KG1 (cell line): ENCODE measurements at regions not wholly inside any gene's neighbourhood (a gene's known extent, or its start where the extent isn't known, plus 50 kb on each side); places are given as distances from the start of the nearest gene placed in this dataset.
"Not testable (repeated sequence)": the region's sequence is repeated elsewhere in the genome, so short reads cannot be mapped to it uniquely, and the experiment has no call there.

Source experiments
- DNase-seq: peaks from one replicate; lab custom pipeline; 2025; lab: John Stamatoyannopoulos, UW

GRCh38 chr12:66733321-66733720, 54.4 kb upstream of the GRIP1 start:
- DNase-seq = no peak

- no peak for DNase-seq
Observed at GRCh38 chr12:66733839-66734238, 55.0 kb upstream of the GRIP1 start.

GRCh38 chr12:66735275-66735674, 56.4 kb upstream of the GRIP1 start:
- no peak for DNase-seq

GRCh38 chr12:66736931-66737330, 58.1 kb upstream of the GRIP1 start:
- no peak for DNase-seq

GRCh38 chr12:66739266-66739665, 60.4 kb upstream of the GRIP1 start:
- DNase-seq = no peak

GRCh38 chr12:66739940-66740651, 61.2 kb upstream of the GRIP1 start:
- DNase-seq = no peak

- DNase-seq = no peak
Observed at GRCh38 chr12:66740732-66741131, 61.9 kb upstream of the GRIP1 start.

- no peak for DNase-seq
Observed at GRCh38 chr12:66741919-66742318, 63.0 kb upstream of the GRIP1 start.

GRCh38 chr12:66742508-66743367, 63.9 kb upstream of the GRIP1 start:
- peak; percentile 39 for DNase-seq

GRCh38 chr12:66744461-66744860, 65.6 kb upstream of the GRIP1 start:
- no peak for DNase-seq

- DNase-seq = no peak
Observed at GRCh38 chr12:66744956-66745383, 66.1 kb upstream of the GRIP1 start.

GRCh38 chr12:66746489-66747201, 67.8 kb upstream of the GRIP1 start:
- DNase-seq = no peak

GRCh38 chr12:66751432-66752113, 72.7 kb upstream of the GRIP1 start:
- DNase-seq = no peak

GRCh38 chr12:66753810-66754209, 74.9 kb upstream of the GRIP1 start:
- no peak for DNase-seq

- no peak for DNase-seq
Observed at GRCh38 chr12:66755727-66756395, 77.0 kb upstream of the GRIP1 start.

GRCh38 chr12:66756631-66757030, 77.8 kb upstream of the GRIP1 start:
- no peak for DNase-seq

GRCh38 chr12:66760122-66760521, 81.2 kb upstream of the GRIP1 start:
- not testable (repeated sequence) for DNase-seq

GRCh38 chr12:66763467-66763866, 84.6 kb upstream of the GRIP1 start:
- DNase-seq = no peak

GRCh38 chr12:66765204-66765603, 86.3 kb upstream of the GRIP1 start:
- no peak for DNase-seq

GRCh38 chr12:66767536-66767935, 88.7 kb upstream of the GRIP1 start:
- no peak for DNase-seq

GRCh38 chr12:66768293-66768692, 89.4 kb upstream of the GRIP1 start:
- DNase-seq = no peak

- no peak for DNase-seq
Observed at GRCh38 chr12:66774929-66775328, 96.1 kb upstream of the GRIP1 start.
